ENCODE measurements at regions not wholly inside any gene's neighbourhood (a gene's known extent, or its start where the extent isn't known, plus 50 kb on each side); places are given as distances from the start of the nearest gene placed in this dataset.

- Histone ChIP-seq H3K9me3 (no peaks in the 10 kb centered on the region), H3K27me3 (peaks cover 0 to 37% of the 10 kb centered on the region in 2 donors), H3K27ac (no peak overlapping the region), H3K4me1 (peaks cover 0 to 10% (median 7%) of the 10 kb centered on the region in 4 donors), H3K4me3 (no peak overlapping the region), H3K36me3 (no peaks in the 10 kb centered on the region)
- DNase-seq = no peak
- TF ChIP-seq CTCF (IDR thresholded peaks at IDR 0.05) = no peak
- intact Hi-C loops (cut with DNase I; ENCODE audit: low total_unique reads) = no loop called here
Measured at GRCh38 chr10:71048971-71049615, 160.7 kb upstream of the PCBD1 start.

GRCh38 chr10:71049994-71050393, 161.6 kb upstream of the PCBD1 start:
- TF ChIP-seq CTCF (IDR thresholded peaks at IDR 0.05) = no peak
- Histone ChIP-seq H3K4me1 (peaks cover 0 to 10% (median 7%) of the 10 kb centered on the region in 4 donors), H3K27me3 (peaks cover 0 to 29% of the 10 kb centered on the region in 2 donors), H3K27ac (no peak overlapping the region), H3K9me3 (no peaks in the 10 kb centered on the region), H3K36me3 (no peaks in the 10 kb centered on the region), H3K4me3 (no peak overlapping the region)
- DNase-seq = no peak
- intact Hi-C loops (cut with DNase I; ENCODE audit: low total_unique reads) = no loop called here

- peaks cover 0 to 10% (median 7%) of the 10 kb centered on the region in 4 donors for H3K4me1 ChIP-seq
- H3K9me3 ChIP-seq = no peaks in the 10 kb centered on the region
- no peak for DNase-seq
- peaks cover 0 to 21% of the 10 kb centered on the region in 2 donors for H3K27me3 ChIP-seq
- no peak overlapping the region for H3K4me3 ChIP-seq
- H3K36me3 ChIP-seq = no peaks in the 10 kb centered on the region
- H3K27ac ChIP-seq = no peak overlapping the region
- TF ChIP-seq CTCF (IDR thresholded peaks at IDR 0.05) = no peak
- intact Hi-C loops (cut with DNase I; ENCODE audit: low total_unique reads) = no loop called here
Measured at GRCh38 chr10:71052076-71052660, 160.2 kb upstream of the UNC5B start.

- Histone ChIP-seq H3K4me1 (peaks cover 0 to 10% (median 7%) of the 10 kb centered on the region in 4 donors), H3K4me3 (no peak overlapping the region), H3K27me3 (peaks cover 0 to 21% of the 10 kb centered on the region in 2 donors), H3K36me3 (no peaks in the 10 kb centered on the region), H3K27ac (no peak overlapping the region), H3K9me3 (no peaks in the 10 kb centered on the region)
- TF ChIP-seq CTCF (IDR thresholded peaks at IDR 0.05) = no peak
- DNase-seq = no peak
- intact Hi-C loops (cut with DNase I; ENCODE audit: low total_unique reads) = no loop called here
Measured at GRCh38 chr10:71052708-71053107, 159.7 kb upstream of the UNC5B start.

- H3K4me3 ChIP-seq = no peak overlapping the region
- DNase-seq = no peak
- no peak for TF ChIP-seq CTCF (IDR thresholded peaks at IDR 0.05)
- no peaks in the 10 kb centered on the region for H3K9me3 ChIP-seq
- peaks cover 0 to 10% (median 7%) of the 10 kb centered on the region in 4 donors for H3K4me1 ChIP-seq
- H3K36me3 ChIP-seq = no peaks in the 10 kb centered on the region
- H3K27me3 ChIP-seq = peaks cover 0 to 21% of the 10 kb centered on the region in 2 donors
- no peak overlapping the region for H3K27ac ChIP-seq
- intact Hi-C loops (cut with DNase I; ENCODE audit: low total_unique reads) = no loop called here
Measured at GRCh38 chr10:71053169-71053895, 159.0 kb upstream of the UNC5B start.
